HUES6 (cell line): ENCODE measurements at regions not wholly inside any gene's neighbourhood (a gene's known extent, or its start where the extent isn't known, plus 50 kb on each side); places are given as distances from the start of the nearest gene placed in this dataset.
"Not testable (repeated sequence)": the region's sequence is repeated elsewhere in the genome, so short reads cannot be mapped to it uniquely, and the experiment has no call there.

Experiments
- H3K27ac ChIP-seq: 2 replicates; pipeline ENCODE4 v1.7.0; 2013; ENCODE audit warnings: low read depth, mild to moderate bottlenecking, low read length, inconsistent platforms
- H3K27me3 ChIP-seq: 2 replicates; pipeline ENCODE4 v1.6.1; 2013; ENCODE audit warnings: low read length; ENCODE audit not compliant: control insufficient read depth, insufficient read depth
- H3K36me3 ChIP-seq: 2 replicates; pipeline ENCODE4 v1.6.1; 2013; ENCODE audit warnings: low read length; ENCODE audit not compliant: control insufficient read depth, insufficient read depth
- H3K4me1 ChIP-seq: 2 replicates; pipeline ENCODE4 v1.6.1; 2013; ENCODE audit warnings: low read length; ENCODE audit not compliant: control insufficient read depth, insufficient read depth
- H3K4me3 ChIP-seq: 2 replicates; pipeline ENCODE4 v1.5.1; 2013; ENCODE audit warnings: low read depth, low read length
- H3K9ac ChIP-seq: one replicate; pipeline ENCODE4 v1.6.1; 2013; ENCODE audit warnings: mild to moderate bottlenecking, low read length
- H3K9me3 ChIP-seq: 2 replicates; pipeline ENCODE4 v1.6.1; 2013; ENCODE audit warnings: low read depth, low read length; ENCODE audit not compliant: control insufficient read depth, insufficient read depth

DNA sequence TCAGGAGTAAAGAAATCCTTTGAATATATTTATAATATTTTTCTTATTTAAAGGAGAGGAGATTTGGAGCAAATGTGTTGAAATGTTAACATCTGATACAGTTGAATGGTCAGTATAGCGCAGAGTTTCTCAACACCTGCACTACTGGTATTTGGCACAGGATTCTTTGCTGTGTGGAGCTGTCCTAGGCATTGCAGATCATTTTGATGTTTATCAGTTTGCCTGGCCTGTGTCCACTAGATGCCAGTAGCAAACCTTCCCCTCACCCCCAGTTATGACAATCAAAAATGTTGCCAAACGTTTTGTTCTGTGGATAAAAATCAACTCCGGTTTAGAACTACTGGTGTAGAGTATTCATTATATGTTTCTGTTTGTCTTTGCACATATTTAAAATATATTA, 765.3 kb upstream of the SLIT2 start:
- H3K9ac ChIP-seq = no peak overlapping the region
- no peak overlapping the region for H3K27ac ChIP-seq
- H3K36me3 ChIP-seq = no peaks in the 10 kb centered on the region
- no peaks in the 10 kb centered on the region for H3K27me3 ChIP-seq
- no peaks in the 10 kb centered on the region for H3K4me1 ChIP-seq
- H3K4me3 ChIP-seq = no peak overlapping the region
- no peaks in the 10 kb centered on the region for H3K9me3 ChIP-seq

DNA sequence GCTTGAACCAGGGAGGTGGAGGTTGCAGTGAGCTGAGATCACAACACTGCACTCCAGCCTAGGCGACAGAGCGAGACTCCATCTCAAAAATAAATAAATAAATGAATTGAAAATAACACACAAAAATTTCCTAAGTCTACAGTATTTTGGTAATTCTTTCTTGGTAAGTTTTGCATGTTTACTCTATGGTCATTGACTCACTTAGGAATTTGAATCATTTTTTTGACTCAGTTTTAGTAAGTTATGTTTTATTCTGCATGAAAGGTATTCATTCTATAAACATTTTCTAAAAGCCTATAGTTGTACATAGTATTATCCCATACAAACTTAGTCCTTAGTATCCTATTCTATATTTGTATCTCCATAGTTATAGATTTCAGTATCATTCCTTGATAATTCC, 772.9 kb upstream of the SLIT2 start:
- no peak overlapping the region for H3K27ac ChIP-seq

GRCh38 chr4:19473569-19473968, 778.1 kb upstream of the SLIT2 start:
- no peaks in the 10 kb centered on the region for H3K27me3 ChIP-seq
- no peak overlapping the region for H3K9ac ChIP-seq
- H3K27ac ChIP-seq = no peak overlapping the region
- H3K4me1 ChIP-seq = no peaks in the 10 kb centered on the region
- H3K36me3 ChIP-seq = no peaks in the 10 kb centered on the region
- H3K4me3 ChIP-seq = no peak overlapping the region
- no peaks in the 10 kb centered on the region for H3K9me3 ChIP-seq

More for the DNA sequence above, 772.9 kb upstream of the SLIT2 start:
- no peak overlapping the region for H3K4me3 ChIP-seq
- H3K9me3 ChIP-seq = no peaks in the 10 kb centered on the region
- H3K27me3 ChIP-seq = no peaks in the 10 kb centered on the region
- H3K9ac ChIP-seq = no peak overlapping the region
- no peaks in the 10 kb centered on the region for H3K36me3 ChIP-seq
- H3K4me1 ChIP-seq = no peaks in the 10 kb centered on the region

- H3K4me1 ChIP-seq = no peaks in the 10 kb centered on the region
- H3K9me3 ChIP-seq = no peaks in the 10 kb centered on the region
- H3K9ac ChIP-seq = no peak overlapping the region
- H3K4me3 ChIP-seq = no peak overlapping the region
- H3K36me3 ChIP-seq = no peaks in the 10 kb centered on the region
- no peak overlapping the region for H3K27ac ChIP-seq
- H3K27me3 ChIP-seq = no peaks in the 10 kb centered on the region
These were observed 779.0 kb upstream of the SLIT2 start for GRCh38 chr4:19472666-19473065.

GRCh38 chr4:19470001-19470400, 781.7 kb upstream of the SLIT2 start:
- H3K4me1 ChIP-seq, H3K27ac ChIP-seq, H3K9ac ChIP-seq, H3K4me3 ChIP-seq, H3K36me3 ChIP-seq, H3K9me3 ChIP-seq, H3K27me3 ChIP-seq: not testable (repeated sequence)

DNA sequence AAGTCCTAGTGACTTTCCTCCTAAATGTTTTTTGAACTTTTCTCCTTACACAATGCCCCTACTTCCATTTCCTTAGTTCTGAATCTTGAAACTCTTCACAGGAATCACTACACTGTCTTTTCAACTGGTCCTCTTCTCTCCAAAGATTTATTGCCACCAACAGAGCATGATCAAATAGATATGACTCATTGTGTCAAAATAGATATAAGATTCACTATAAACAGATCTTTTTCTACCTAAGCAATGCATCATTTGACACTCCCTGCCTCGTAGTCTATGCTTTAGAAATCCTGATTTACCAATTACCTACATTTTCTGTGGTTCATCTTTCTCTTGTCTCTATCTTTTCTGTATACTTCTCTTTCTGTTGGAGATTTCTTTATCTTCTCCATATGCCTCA, 789.6 kb upstream of the SLIT2 start:
- Histone ChIP-seq H3K4me3 (no peak overlapping the region), H3K9me3 (no peaks in the 10 kb centered on the region), H3K36me3 (no peaks in the 10 kb centered on the region), H3K4me1 (no peaks in the 10 kb centered on the region; the same call in 1 of the 2 replicates), H3K27ac (no peak overlapping the region), H3K27me3 (no peaks in the 10 kb centered on the region), H3K9ac (no peak overlapping the region)

- no peaks in the 10 kb centered on the region for H3K36me3 ChIP-seq
- H3K9me3 ChIP-seq = no peaks in the 10 kb centered on the region
- no peak overlapping the region for H3K27ac ChIP-seq
- no peaks in the 10 kb centered on the region for H3K27me3 ChIP-seq
- no peak overlapping the region for H3K9ac ChIP-seq
- H3K4me3 ChIP-seq = no peak overlapping the region
- H3K4me1 ChIP-seq = no peaks in the 10 kb centered on the region
These were observed 795.7 kb upstream of the SLIT2 start for GRCh38 chr4:19455850-19456602.

DNA sequence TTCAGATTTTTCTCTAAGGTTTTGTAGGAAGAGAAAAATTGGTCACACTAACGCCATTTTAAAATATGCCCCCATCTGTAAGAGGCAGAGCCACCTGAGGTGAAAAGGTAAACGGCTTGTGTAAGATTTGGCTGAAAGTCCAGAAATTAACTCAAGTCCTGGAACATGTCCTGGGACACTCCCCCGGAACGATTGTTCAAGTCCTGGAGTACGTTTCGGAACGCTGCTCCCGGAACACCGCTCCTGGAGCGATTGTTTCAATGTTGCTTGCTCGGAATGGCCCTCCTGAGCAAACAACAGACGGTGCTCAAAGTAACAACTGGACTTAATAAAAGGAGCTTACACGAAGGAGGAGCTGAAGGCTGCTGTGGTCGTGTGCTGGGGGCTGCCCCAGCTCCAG, 796.5 kb upstream of the SLIT2 start:
- Histone ChIP-seq H3K27ac (no peak overlapping the region), H3K36me3 (no peaks in the 10 kb centered on the region), H3K4me1 (no peaks in the 10 kb centered on the region), H3K9me3 (peaks cover 5% of the 10 kb centered on the region; the same call in 1 of the 2 replicates), H3K9ac (no peak overlapping the region), H3K4me3 (no peak overlapping the region), H3K27me3 (no peaks in the 10 kb centered on the region)

- Histone ChIP-seq H3K4me3 (no peak overlapping the region), H3K27ac (no peak overlapping the region), H3K4me1 (no peaks in the 10 kb centered on the region), H3K27me3 (peaks cover 6% of the 10 kb centered on the region), H3K9me3 (peaks cover 45% of the 10 kb centered on the region), H3K36me3 (no peaks in the 10 kb centered on the region), H3K9ac (no peak overlapping the region)
These were observed 813.5 kb upstream of the SLIT2 start for GRCh38 chr4:19438233-19438632.

GRCh38 chr4:19437008-19437407, 814.7 kb upstream of the SLIT2 start:
- Histone ChIP-seq H3K9ac (no peak overlapping the region), H3K4me1 (no peaks in the 10 kb centered on the region), H3K27ac (no peak overlapping the region), H3K27me3 (peaks cover 19% of the 10 kb centered on the region), H3K36me3 (no peaks in the 10 kb centered on the region), H3K4me3 (no peak overlapping the region), H3K9me3 (peaks cover 45% of the 10 kb centered on the region)

DNA sequence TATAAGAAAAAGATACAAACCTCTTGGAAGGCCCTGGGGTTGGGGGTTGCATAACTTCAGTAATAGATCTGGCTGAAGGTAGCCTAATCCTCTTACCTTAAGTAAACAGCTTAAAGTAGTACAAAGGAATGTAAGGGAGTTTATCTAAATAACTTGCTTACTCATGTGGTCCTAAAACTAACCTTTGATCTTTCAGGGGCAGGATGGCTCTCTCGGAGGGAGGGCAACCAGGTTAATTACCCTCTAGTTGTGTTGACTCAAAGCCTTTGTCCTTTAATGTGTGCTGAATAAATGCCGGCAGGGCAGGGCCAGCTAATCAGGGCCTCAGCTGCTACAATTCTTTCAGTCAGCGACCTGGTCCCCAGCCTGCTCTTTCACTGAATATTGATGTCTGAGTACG, 822.0 kb upstream of the SLIT2 start:
- Histone ChIP-seq H3K4me1 (peaks cover 2% of the 10 kb centered on the region; the same call in 1 of the 2 replicates), H3K27me3 (peaks cover 92% of the 10 kb centered on the region), H3K36me3 (no peaks in the 10 kb centered on the region), H3K4me3 (no peak overlapping the region), H3K27ac (no peak overlapping the region), H3K9me3 (peaks cover 30% of the 10 kb centered on the region), H3K9ac (no peak overlapping the region)
